H1 (cell line): ENCODE measurements at regions not wholly inside any gene's neighbourhood (a gene's known extent, or its start where the extent isn't known, plus 50 kb on each side); places are given as distances from the start of the nearest gene placed in this dataset.

ENCODE experiments used
- CREB1 ChIP-seq: IDR thresholded peaks from 2 replicates; pipeline ENCODE4 v1.6.1; 2012; ENCODE audit warnings: inconsistent platforms

- TF ChIP-seq CREB1: no peak
Measured at GRCh38 chr21:28393279-28393678, 599.4 kb downstream of the LTN1 start (continued).
